GM18520 (cell line): ENCODE measurements at regions not wholly inside any gene's neighbourhood (a gene's known extent, or its start where the extent isn't known, plus 50 kb on each side); places are given as distances from the start of the nearest gene placed in this dataset.
"Not testable (repeated sequence)": the region's sequence is repeated elsewhere in the genome, so short reads cannot be mapped to it uniquely, and the experiment has no call there.

Experiments
- ATAC-seq: cut with Tn5 transposase; IDR thresholded peaks from one replicate; pipeline ENCODE4 v1.9.1; 2021; ENCODE audit not compliant: unreplicated experiment

DNA sequence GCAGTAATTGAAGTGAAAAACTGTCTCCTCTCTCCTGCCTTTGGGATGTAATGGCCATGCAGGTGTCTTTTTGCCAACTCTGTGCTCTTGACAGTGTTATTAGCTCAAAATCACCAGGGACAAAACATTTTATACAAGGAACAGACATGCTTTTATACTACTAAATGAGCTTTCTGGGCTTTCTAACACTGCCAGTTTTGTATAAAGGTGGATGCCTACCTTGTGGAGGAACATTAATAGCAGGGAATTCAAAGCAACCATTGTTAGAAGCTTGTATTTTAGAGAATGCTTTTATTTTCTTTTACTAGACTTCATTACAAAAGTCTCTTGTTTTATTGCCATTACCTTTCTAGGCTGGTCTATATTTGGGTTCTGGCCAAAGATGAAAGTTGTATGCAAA is 54.7 kb upstream of the ARSJ start:
- no peak for ATAC-seq

DNA sequence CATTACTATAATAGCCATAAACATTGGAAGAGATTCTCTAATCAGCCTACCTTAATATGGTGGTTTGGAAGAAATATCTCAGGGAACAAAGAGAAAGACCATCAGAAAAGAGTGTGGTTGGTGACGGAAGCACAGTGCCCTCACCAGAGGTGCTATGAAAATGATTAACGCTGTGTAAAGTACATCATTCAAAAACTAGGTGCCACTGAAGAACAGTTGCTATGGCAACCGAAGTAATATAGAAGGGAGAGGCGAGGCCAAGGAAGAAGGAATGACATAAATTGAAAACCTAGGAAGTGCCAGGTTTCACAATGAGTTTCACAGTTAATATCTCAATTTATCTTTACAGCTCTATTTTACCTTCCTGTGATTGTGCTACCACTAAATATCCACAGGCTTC is 57.0 kb upstream of the ARSJ start:
- no peak for ATAC-seq

DNA sequence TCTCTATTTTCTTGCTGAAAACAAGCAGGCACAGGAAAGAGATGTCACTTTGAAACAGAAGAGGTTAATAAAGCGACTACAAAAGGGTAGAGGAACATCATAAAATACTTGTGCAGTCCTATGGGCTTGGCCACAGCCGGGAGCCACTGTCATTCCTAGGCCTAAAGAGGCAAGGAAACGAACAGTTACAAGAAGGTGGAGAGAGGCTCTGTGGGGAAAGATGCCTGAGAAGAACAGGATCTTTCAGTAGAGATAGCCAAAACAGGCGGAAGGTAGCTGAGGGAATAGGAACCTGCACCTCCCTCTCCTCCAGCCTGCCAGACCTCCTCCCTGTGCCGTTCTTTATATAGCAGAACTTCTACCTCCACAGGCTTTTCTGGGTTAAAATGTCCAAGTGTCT is 57.4 kb upstream of the ARSJ start:
- ATAC-seq = no peak

DNA sequence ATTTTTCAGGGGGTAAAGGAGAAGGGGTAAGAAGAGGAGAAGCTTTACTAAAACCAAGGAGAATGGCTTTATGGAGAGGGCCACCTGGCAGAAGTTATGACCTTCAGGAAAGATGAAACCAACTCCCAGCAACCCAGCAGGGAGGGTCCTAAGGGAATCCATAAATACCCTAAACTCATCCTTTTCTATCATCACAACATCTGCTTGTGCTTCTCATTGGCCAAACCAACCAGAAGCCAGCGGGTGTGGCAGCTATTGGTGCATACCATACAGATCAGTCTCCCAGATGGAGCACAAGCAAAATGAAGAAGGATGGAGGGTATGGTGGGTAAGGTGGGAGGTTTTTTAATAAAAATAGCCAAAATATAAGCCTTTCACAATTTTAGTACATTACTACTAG is 58.5 kb upstream of the ARSJ start:
- ATAC-seq = no peak

DNA sequence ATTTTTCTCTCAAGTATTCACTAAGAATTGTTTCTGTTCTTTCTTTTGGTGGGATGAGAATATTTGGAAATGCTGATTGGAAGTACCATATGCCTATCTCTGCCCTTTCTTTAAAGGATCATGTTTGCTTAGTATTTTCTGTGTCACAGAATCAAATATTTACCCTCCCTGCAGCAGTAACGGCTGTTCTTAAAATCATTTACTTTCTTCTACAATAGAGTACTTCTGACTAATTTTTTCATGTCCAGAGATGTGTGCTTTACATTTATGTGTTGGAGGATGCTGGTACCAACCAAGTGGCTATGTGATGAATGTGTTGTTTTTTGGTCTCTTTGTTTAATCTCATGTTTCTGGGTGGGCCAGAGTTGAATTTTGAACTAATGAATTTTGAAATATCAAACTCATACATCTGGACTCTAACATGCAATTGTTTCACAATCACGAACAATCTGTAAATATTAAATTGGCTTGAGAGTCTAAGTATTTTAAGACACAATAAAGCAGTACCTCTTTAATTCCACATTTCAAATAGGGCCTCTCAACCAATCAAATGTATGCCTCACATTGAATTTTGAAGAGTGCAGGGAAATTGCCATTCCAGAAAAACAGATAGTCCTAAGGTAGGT is 59.4 kb upstream of the ARSJ start:
- ATAC-seq = no peak

- ATAC-seq = peak; percentile 87
Observed at GRCh38 chr4:114040319-114041116, 61.1 kb upstream of the ARSJ start.

GRCh38 chr4:114041117-114041475 is 61.6 kb upstream of the ARSJ start:
- no peak for ATAC-seq

DNA sequence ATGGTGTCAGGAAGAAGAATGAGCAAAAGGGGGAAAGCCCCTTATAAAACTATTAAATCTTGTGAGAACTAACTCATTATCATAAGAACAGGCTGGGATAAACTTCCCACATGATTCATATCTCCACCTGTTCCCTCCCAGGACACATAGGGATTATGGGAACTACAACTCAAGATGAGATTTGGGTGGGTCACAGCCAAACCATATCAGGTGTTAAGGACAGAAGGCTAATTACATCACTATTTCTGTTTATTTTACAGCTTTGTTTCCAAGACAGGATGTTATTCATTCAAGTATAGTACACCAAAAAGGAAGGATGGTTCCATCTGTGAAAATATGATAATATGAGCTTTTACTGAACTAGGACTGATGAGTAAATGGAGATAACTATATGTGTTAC is 63.7 kb upstream of the ARSJ start:
- no peak for ATAC-seq

- ATAC-seq = not testable (repeated sequence)
Observed at GRCh38 chr4:114044351-114044750, 64.9 kb upstream of the ARSJ start.

DNA sequence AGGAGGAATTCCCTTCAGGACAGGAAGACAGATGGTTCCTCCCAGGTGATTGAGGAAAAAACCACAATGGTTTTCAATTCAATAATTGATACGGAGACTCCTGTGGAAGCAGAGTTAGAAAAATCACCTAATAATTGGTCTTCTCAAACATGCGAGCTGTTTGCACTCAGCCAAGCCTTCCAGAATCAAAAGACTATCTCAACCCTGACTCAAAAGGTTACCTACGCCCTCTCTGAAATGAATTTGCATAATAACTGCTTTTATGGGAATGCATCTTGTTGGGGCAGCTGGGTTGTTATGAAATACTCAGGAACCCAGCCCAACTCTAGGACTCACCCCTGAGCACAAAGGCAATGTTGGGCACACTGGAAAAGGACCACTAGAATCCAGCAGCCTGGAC is 66.9 kb upstream of the ARSJ start:
- no peak for ATAC-seq

DNA sequence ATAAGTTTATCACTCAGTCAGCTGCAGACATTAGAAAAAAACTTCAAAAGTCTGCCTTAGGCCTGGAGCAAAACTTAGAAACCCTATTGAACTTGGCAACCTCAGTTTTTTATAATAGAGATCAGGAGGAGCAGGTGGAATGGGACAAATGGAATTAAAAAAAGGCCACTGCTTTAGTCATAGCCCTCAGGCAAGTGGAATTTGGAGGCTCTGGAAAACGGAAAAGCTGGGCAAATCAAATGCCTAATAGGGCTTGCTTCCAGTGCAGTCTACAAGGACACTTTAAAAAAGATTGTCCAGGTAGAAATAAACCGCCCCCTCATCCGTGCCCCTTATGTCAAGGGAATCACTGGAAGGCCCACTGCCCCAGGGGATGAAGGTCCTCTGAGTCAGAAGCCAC is 68.7 kb upstream of the ARSJ start:
- not testable (repeated sequence) for ATAC-seq

DNA sequence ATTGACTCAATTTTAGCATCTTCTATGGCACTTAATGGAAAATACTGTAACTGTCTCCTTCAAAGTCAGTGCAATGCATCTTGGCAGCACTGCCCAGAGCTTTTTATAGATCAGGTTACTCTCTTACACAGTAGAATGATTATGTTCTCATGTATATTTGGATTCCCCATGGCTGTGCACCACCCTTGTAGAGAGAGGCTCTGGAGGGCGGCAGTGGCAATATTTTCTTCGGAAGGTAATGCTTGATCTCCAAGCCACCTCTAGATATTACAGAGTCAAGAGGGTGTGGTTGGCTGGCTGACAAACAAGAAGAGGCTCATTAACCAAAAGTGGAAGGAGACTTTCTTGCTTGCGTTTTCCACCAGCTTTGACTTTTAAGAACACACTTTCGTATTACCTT is 72.8 kb upstream of the ARSJ start:
- no peak for ATAC-seq

GRCh38 chr4:114056599-114056998 is 77.2 kb upstream of the ARSJ start:
- ATAC-seq = no peak

DNA sequence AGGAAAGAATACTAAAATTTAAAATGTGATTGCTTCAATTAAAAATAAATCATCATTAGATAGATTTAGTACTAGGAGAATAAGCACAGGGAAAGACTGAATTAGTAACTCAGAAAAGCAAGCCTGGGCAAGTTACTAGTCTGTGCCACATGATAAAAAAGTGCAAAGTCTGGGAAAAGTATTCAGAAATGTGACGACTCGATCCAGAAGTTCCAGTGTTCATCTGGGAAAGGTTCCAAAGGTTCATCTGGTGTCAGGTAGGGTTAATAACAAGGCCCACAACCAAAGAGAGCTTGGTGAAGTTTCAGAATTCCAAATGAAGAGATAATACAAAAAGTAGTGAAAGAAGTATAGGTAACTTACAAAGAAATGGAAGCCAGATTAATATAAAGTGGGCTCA is 78.3 kb upstream of the ARSJ start:
- no peak for ATAC-seq

DNA sequence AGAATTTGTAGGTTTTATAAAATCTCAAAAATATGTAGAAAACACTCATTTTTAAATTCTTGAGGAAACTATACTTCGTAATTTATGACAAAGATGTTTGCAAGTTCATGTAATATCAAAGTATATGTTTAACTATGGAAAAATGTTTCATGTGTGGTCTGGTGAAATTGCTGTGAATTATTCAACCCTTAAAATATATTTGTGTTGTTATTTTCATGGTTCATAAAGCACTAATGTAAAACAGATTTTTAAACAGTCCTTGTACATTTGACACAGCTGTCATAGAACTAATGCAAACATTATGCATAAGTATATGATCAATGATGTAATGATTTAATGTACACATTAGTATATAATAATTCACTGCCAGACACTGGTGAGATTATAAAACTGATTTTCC is 83.1 kb upstream of the ARSJ start:
- ATAC-seq = no peak

DNA sequence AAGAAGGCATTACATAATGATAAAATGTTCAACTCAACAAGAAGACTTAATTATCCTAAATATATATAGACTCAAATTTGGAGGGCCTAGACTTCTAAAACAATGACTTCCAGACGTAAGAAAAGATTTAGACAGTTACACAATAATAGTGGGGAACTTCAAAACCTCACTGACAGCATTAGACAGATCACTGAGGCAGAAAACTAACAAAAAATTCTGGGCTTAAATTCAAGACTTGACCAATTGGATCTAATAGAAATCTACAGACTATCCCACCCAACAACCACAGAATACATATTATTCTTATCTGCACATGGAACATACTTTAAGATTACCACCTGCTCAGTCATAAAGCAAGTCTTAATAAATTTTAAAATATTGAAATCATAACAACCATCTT is 93.3 kb upstream of the ARSJ start:
- ATAC-seq = no peak

GRCh38 chr4:114076899-114077570 is 97.6 kb upstream of the ARSJ start:
- ATAC-seq = no peak

GRCh38 chr4:114077610-114078009 is 98.2 kb upstream of the ARSJ start:
- no peak for ATAC-seq

- ATAC-seq = no peak
Observed at GRCh38 chr4:114078636-114079035, 99.2 kb upstream of the ARSJ start.

GRCh38 chr4:114081783-114082182 is 102.3 kb upstream of the ARSJ start:
- no peak for ATAC-seq

DNA sequence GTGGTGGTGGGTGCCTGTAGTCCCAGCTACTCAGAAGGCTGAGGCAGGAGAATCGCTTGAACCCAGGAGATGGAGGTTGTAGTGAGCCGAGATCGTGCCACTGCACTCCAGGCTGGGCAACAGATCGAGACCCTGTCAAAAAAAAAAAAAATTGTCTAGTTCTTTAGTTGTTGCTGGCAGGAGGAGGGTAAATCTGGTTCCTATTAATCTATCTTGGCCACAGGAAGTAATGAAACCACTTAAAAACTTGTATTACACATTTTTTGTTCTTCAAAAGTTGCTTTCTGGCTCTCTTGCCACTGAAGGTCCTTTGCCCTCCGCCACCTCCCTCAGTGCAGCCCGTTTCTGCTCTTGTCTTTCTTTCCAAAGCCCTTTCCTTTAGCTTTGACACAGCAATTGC is 102.9 kb upstream of the ARSJ start:
- ATAC-seq = no peak

GRCh38 chr4:114085611-114086345 is 106.3 kb upstream of the ARSJ start:
- no peak for ATAC-seq
